Keratinocyte (primary cell): ENCODE measurements at regions not wholly inside any gene's neighbourhood (a gene's known extent, or its start where the extent isn't known, plus 50 kb on each side); places are given as distances from the start of the nearest gene placed in this dataset.

Source experiments
- DNase-seq: peaks from one replicate; pipeline ENCODE4 v3.0.0-alpha.2; 2011; ENCODE audit warnings: low read depth, missing footprints, low spot score
- FAIRE-seq: peaks from 2 replicates; lab custom pipeline; 2011; peaks lifted over from hg19 to GRCh38; lab: Jason Lieb, UNC
- H2AFZ ChIP-seq: 2 replicates; pipeline ENCODE4 v1.6.0; 2012; ENCODE audit warnings: low read length, control low read depth, inconsistent platforms; ENCODE audit not compliant: control insufficient read depth
- H3K27ac ChIP-seq: 2 replicates; pipeline ENCODE4 v1.5.1; 2011; ENCODE audit warnings: low read length; ENCODE audit not compliant: control insufficient read depth, insufficient read depth
- H3K27me3 ChIP-seq: 3 replicates; pipeline ENCODE4 v1.6.0; 2011; ENCODE audit warnings: low read length; ENCODE audit not compliant: control insufficient read depth, insufficient read depth; ENCODE audit errors: extremely low read depth
- H3K36me3 ChIP-seq, 2 experiments: 2 replicates in 1 of 2; 3 replicates in 1 of 2; pipeline ENCODE4 v1.5.1; 2011; ENCODE audit warnings: low read length in 2 of 2, mild to moderate bottlenecking in 1 of 2; ENCODE audit not compliant: control insufficient read depth in 2 of 2, insufficient read depth in 2 of 2; ENCODE audit errors: extremely low read depth in 1 of 2
- H3K4me1 ChIP-seq: 3 replicates; pipeline ENCODE4 v1.5.1; 2011; ENCODE audit warnings: low read length; ENCODE audit not compliant: control insufficient read depth, insufficient read depth; ENCODE audit errors: extremely low read depth
- H3K4me2 ChIP-seq: 3 replicates; pipeline ENCODE4 v1.6.0; 2011; ENCODE audit warnings: low read depth, low read length; ENCODE audit not compliant: control insufficient read depth, insufficient read depth; ENCODE audit errors: extremely low read depth
- H3K4me3 ChIP-seq, 3 experiments: fragments of 200-600 bp in 1 of 3; sonication (generic) in 1 of 3; 2 replicates in 2 of 3; 3 replicates in 1 of 3; pipeline ENCODE4 v1.5.1; 2011 to 2016; ENCODE audit warnings: low read length in 3 of 3, mild to moderate bottlenecking in 3 of 3, control low read depth in 2 of 3, inconsistent platforms in 1 of 3, low read depth in 1 of 3, mixed read lengths in 1 of 3, mixed run types in 1 of 3, moderate library complexity in 1 of 3; ENCODE audit not compliant: control insufficient read depth in 2 of 3, insufficient read depth in 2 of 3; ENCODE audit errors: extremely low read depth in 1 of 3
- H3K79me2 ChIP-seq: 2 replicates; pipeline ENCODE4 v1.6.0; 2012; ENCODE audit warnings: low read length; ENCODE audit not compliant: control insufficient read depth, insufficient read depth
- H3K9ac ChIP-seq: 3 replicates; pipeline ENCODE4 v1.6.0; 2011; ENCODE audit warnings: low read length; ENCODE audit not compliant: control insufficient read depth, insufficient read depth; ENCODE audit errors: extremely low read depth
- H3K9me1 ChIP-seq: 3 replicates; pipeline ENCODE4 v1.6.0; 2011; ENCODE audit warnings: low read length; ENCODE audit not compliant: control insufficient read depth, insufficient read depth; ENCODE audit errors: extremely low read depth
- H3K9me3 ChIP-seq: 2 replicates; pipeline ENCODE4 v1.5.1; 2012; ENCODE audit warnings: low read depth, low read length; ENCODE audit not compliant: control insufficient read depth
- H4K20me1 ChIP-seq: 3 replicates; pipeline ENCODE4 v1.6.0; 2011; ENCODE audit warnings: low read length; ENCODE audit not compliant: control insufficient read depth, insufficient read depth; ENCODE audit errors: extremely low read depth
- EZH2 ChIP-seq: IDR thresholded peaks from one replicate; pipeline ENCODE4 v1.6.1; 2012; ENCODE audit warnings: inconsistent platforms, mild to moderate bottlenecking, low read length, moderate library complexity
- dilution Hi-C: fragments of 300-500 bp; cut with MboI; formaldehyde crosslinking; loops from one replicate; pipeline ENCODE4 v1.7.0; 2020; ENCODE audit warnings: low sequenced_read_pairs; ENCODE audit not compliant: extremely low pct_ligation_motif_present
- TF ChIP-seq, protein P1 (sequence below), 3 experiments: IDR thresholded peaks in 1 of 3; conservative IDR thresholded peaks in 1 of 3; optimal IDR thresholded peaks in 1 of 3; 2 replicates in 2 of 3; 3 replicates in 1 of 3; pipeline versions ENCODE3 to v1.5.1; 2011; ENCODE audit warnings: low read length in 3 of 3, mild to moderate bottlenecking in 3 of 3, moderate library complexity in 2 of 3, control low read depth in 1 of 3, inconsistent platforms in 1 of 3; ENCODE audit not compliant: insufficient read depth in 2 of 3; ENCODE audit errors: extremely low read depth in 1 of 3

- H3K4me2 ChIP-seq: no peak overlapping the region
- FAIRE-seq (no peak), DNase-seq (no peak)
- H3K79me2 ChIP-seq: no peaks in the 10 kb centered on the region
- peaks cover 24% of the 10 kb centered on the region for H3K4me1 ChIP-seq
- no peaks in the 10 kb centered on the region for H4K20me1 ChIP-seq
- no peaks in the 10 kb centered on the region for H3K36me3 ChIP-seq
- dilution Hi-C loops: no loop called here
- no peak overlapping the region for H3K9ac ChIP-seq
- no peaks in the 10 kb centered on the region for H3K9me1 ChIP-seq
- TF ChIP-seq EZH2: no peak
- TF ChIP-seq, protein P1, sequence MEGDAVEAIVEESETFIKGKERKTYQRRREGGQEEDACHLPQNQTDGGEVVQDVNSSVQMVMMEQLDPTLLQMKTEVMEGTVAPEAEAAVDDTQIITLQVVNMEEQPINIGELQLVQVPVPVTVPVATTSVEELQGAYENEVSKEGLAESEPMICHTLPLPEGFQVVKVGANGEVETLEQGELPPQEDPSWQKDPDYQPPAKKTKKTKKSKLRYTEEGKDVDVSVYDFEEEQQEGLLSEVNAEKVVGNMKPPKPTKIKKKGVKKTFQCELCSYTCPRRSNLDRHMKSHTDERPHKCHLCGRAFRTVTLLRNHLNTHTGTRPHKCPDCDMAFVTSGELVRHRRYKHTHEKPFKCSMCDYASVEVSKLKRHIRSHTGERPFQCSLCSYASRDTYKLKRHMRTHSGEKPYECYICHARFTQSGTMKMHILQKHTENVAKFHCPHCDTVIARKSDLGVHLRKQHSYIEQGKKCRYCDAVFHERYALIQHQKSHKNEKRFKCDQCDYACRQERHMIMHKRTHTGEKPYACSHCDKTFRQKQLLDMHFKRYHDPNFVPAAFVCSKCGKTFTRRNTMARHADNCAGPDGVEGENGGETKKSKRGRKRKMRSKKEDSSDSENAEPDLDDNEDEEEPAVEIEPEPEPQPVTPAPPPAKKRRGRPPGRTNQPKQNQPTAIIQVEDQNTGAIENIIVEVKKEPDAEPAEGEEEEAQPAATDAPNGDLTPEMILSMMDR (optimal IDR thresholded peaks at IDR 0.05 in 1 of 3, IDR thresholded peaks at IDR 0.05 in 1 of 3, conservative IDR thresholded peaks at IDR 0.05 in 1 of 3; ENCODE audit: extremely low read depth in 1 of 3, insufficient read depth in 2 of 3, low read length in 3 of 3): no peak
- no peaks in the 10 kb centered on the region for H3K27me3 ChIP-seq
- no peak overlapping the region for H3K27ac ChIP-seq
- H3K9me3 ChIP-seq: no peaks in the 10 kb centered on the region
- H3K4me3 ChIP-seq: no peak overlapping the region
- no peak overlapping the region for H2AFZ ChIP-seq
These were observed 84.5 kb upstream of the RPS23 start for GRCh38 chr5:82362636-82363035.

- dilution Hi-C loops: no loop called here
- Histone ChIP-seq H3K9me3 (no peaks in the 10 kb centered on the region), H3K9ac (no peak overlapping the region), H3K9me1 (no peaks in the 10 kb centered on the region), H4K20me1 (no peaks in the 10 kb centered on the region), H3K4me2 (no peak overlapping the region), H3K79me2 (no peaks in the 10 kb centered on the region), H3K27ac (no peak overlapping the region), H3K36me3 (no peaks in the 10 kb centered on the region), H3K4me1 (peaks cover 17% of the 10 kb centered on the region), H2AFZ (no peak overlapping the region), H3K4me3 (no peak overlapping the region), H3K27me3 (no peaks in the 10 kb centered on the region)
- TF ChIP-seq EZH2: no peak
- DNase-seq (no peak), FAIRE-seq (no peak)
These were observed 81.9 kb upstream of the RPS23 start for GRCh38 chr5:82360022-82360421.

GRCh38 chr5:82359272-82359671 is 81.1 kb upstream of the RPS23 start:
- FAIRE-seq (no peak), DNase-seq (no peak)
- H3K4me2 ChIP-seq: no peak overlapping the region
- H3K4me3 ChIP-seq: no peak overlapping the region
- dilution Hi-C loops: no loop called here
- H3K9ac ChIP-seq: no peak overlapping the region
- H3K9me1 ChIP-seq: no peaks in the 10 kb centered on the region
- H3K27ac ChIP-seq: no peak overlapping the region
- H2AFZ ChIP-seq: no peak overlapping the region
- H3K36me3 ChIP-seq: no peaks in the 10 kb centered on the region
- TF ChIP-seq, protein P1 (optimal IDR thresholded peaks at IDR 0.05 in 1 of 3, IDR thresholded peaks at IDR 0.05 in 1 of 3, conservative IDR thresholded peaks at IDR 0.05 in 1 of 3; ENCODE audit: extremely low read depth in 1 of 3, insufficient read depth in 2 of 3, low read length in 3 of 3): no peak
- no peak for TF ChIP-seq EZH2
- no peaks in the 10 kb centered on the region for H3K79me2 ChIP-seq
- H3K27me3 ChIP-seq: no peaks in the 10 kb centered on the region
- no peaks in the 10 kb centered on the region for H4K20me1 ChIP-seq
- H3K9me3 ChIP-seq: no peaks in the 10 kb centered on the region
- peaks cover 15% of the 10 kb centered on the region for H3K4me1 ChIP-seq
